ENCODE measurements at regions not wholly inside any gene's neighbourhood (a gene's known extent, or its start where the extent isn't known, plus 50 kb on each side); places are given as distances from the start of the nearest gene placed in this dataset.

GRCh38 chr10:125575843-125576242 lies 107.1 kb downstream of the TEX36 start:
- Histone ChIP-seq H3K27me3 (replicated peaks in 1 of 4; ENCODE audit: control extremely low read depth in 1 of 4, control insufficient read depth in 3 of 4, insufficient read depth in 4 of 4, low read length in 3 of 4) (peaks cover 0 to 3% (median 0%) of the 10 kb centered on the region in 4 experiments), H3K9me3 (ENCODE audit: control extremely low read depth in 1 of 3, control insufficient read depth in 2 of 3, insufficient read depth in 1 of 3, low read length in 2 of 3) (peaks cover 0 to 11% (median 0%) of the 10 kb centered on the region in 3 donors), H3K4me3 (ENCODE audit: control extremely low read depth in 1 of 5, extremely low read depth in 1 of 5, insufficient read depth in 1 of 5, low read depth in 2 of 5, low read length in 4 of 5) (no peak overlapping the region), H3K36me3 (replicated peaks in 1 of 2; ENCODE audit: control extremely low read depth in 1 of 2, control insufficient read depth in 1 of 2, extremely low read depth in 1 of 2, insufficient read depth in 2 of 2, low read length in 1 of 2) (no peaks in the 10 kb centered on the region), H4K20me1 (ENCODE audit: control insufficient read depth, insufficient read depth, low read length, poor library complexity, severe bottlenecking) (no peaks in the 10 kb centered on the region), H3K4me2 (replicated peaks; ENCODE audit: low read depth, low read length, poor library complexity, severe bottlenecking) (no peak overlapping the region), H3K4me1 (ENCODE audit: control insufficient read depth in 2 of 2, insufficient read depth in 2 of 2, low read length in 2 of 2) (no peaks in the 10 kb centered on the region), H3K9ac (ENCODE audit: low read length) (no peak overlapping the region), H2AFZ (ENCODE audit: insufficient read depth, low read depth, low read length, poor library complexity, severe bottlenecking) (no peak overlapping the region), H3K27ac (ENCODE audit: low read length in 2 of 2) (no peak overlapping the region), H3K79me2 (ENCODE audit: control insufficient read depth, insufficient read depth, low read length) (no peaks in the 10 kb centered on the region)
- peaks cover 6% of the 10 kb centered on the region for H3K9me3 Mint-ChIP-seq (ENCODE audit: insufficient read depth)
- no peak overlapping the region for H3K27ac Mint-ChIP-seq
- no peak for ATAC-seq (ENCODE audit: low read depth)
- WGBS (ENCODE audit: insufficient coverage) = 76% methylated on average over 4 of the region's 4 CpGs
- CTCF ChIA-PET = no interaction called here
- TF ChIP-seq CTCF (IDR thresholded peaks at IDR 0.05) (no peak), EZH2 (IDR thresholded peaks at IDR 0.05; ENCODE audit: borderline replicate concordance, insufficient read depth, low read depth, low read length, poor library complexity, severe bottlenecking) (no peak)
- no peaks in the 10 kb centered on the region for H3K4me1 Mint-ChIP-seq
- H3K27me3 Mint-ChIP-seq = peaks cover 15% of the 10 kb centered on the region
- POLR2A ChIA-PET = no interaction called here
- DNase-seq = no peak
- intact Hi-C loops (cut with micrococcal nuclease) = no loop called here
- H3K4me3 Mint-ChIP-seq = no peak overlapping the region

GRCh38 chr10:125568156-125568555 lies 114.8 kb downstream of the TEX36 start:
- H3K36me3 ChIP-seq (replicated peaks in 1 of 2; ENCODE audit: control extremely low read depth in 1 of 2, control insufficient read depth in 1 of 2, extremely low read depth in 1 of 2, insufficient read depth in 2 of 2, low read length in 1 of 2) = no peaks in the 10 kb centered on the region
- TF ChIP-seq CTCF (IDR thresholded peaks at IDR 0.05) (no peak), EZH2 (IDR thresholded peaks at IDR 0.05; ENCODE audit: borderline replicate concordance, insufficient read depth, low read depth, low read length, poor library complexity, severe bottlenecking) (no peak)
- no peak overlapping the region for H2AFZ ChIP-seq (ENCODE audit: insufficient read depth, low read depth, low read length, poor library complexity, severe bottlenecking)
- Mint-ChIP-seq H3K27ac (no peak overlapping the region), H3K9me3 (ENCODE audit: insufficient read depth) (peaks cover 1% of the 10 kb centered on the region), H3K4me1 (no peaks in the 10 kb centered on the region), H3K4me3 (no peak overlapping the region), H3K27me3 (peaks cover 16% of the 10 kb centered on the region)
- no peaks in the 10 kb centered on the region for H3K4me1 ChIP-seq (ENCODE audit: control insufficient read depth in 2 of 2, insufficient read depth in 2 of 2, low read length in 2 of 2)
- H3K79me2 ChIP-seq (ENCODE audit: control insufficient read depth, insufficient read depth, low read length) = no peaks in the 10 kb centered on the region
- no peak overlapping the region for H3K27ac ChIP-seq (ENCODE audit: low read length in 2 of 2)
- CTCF ChIA-PET = no interaction called here
- H3K9ac ChIP-seq (ENCODE audit: low read length) = no peak overlapping the region
- peaks cover 0 to 2% (median 0%) of the 10 kb centered on the region in 3 donors for H3K9me3 ChIP-seq (ENCODE audit: control extremely low read depth in 1 of 3, control insufficient read depth in 2 of 3, insufficient read depth in 1 of 3, low read length in 2 of 3)
- H3K4me3 ChIP-seq (ENCODE audit: control extremely low read depth in 1 of 5, extremely low read depth in 1 of 5, insufficient read depth in 1 of 5, low read depth in 2 of 5, low read length in 4 of 5) = no peak overlapping the region
- H4K20me1 ChIP-seq (ENCODE audit: control insufficient read depth, insufficient read depth, low read length, poor library complexity, severe bottlenecking) = no peaks in the 10 kb centered on the region
- DNase-seq (no peak), ATAC-seq (ENCODE audit: low read depth) (no peak)
- intact Hi-C loops (cut with micrococcal nuclease) = no loop called here
- H3K4me2 ChIP-seq (replicated peaks; ENCODE audit: low read depth, low read length, poor library complexity, severe bottlenecking) = no peak overlapping the region
- H3K27me3 ChIP-seq (replicated peaks in 1 of 4; ENCODE audit: control extremely low read depth in 1 of 4, control insufficient read depth in 3 of 4, insufficient read depth in 4 of 4, low read length in 3 of 4) = no peaks in the 10 kb centered on the region
- POLR2A ChIA-PET = no interaction called here
- WGBS (ENCODE audit: insufficient coverage) = 97% methylated on average over 4 of the region's 4 CpGs

Data from B cell (primary cell).